HUES48 (cell line): ENCODE measurements at regions not wholly inside any gene's neighbourhood (a gene's known extent, or its start where the extent isn't known, plus 50 kb on each side); places are given as distances from the start of the nearest gene placed in this dataset.

Experiments used
- H3K27ac ChIP-seq: one replicate; pipeline ENCODE4 v1.7.0; 2013; ENCODE audit warnings: low read depth, low read length, inconsistent platforms
- H3K27me3 ChIP-seq: 2 replicates; pipeline ENCODE4 v1.6.1; 2013; ENCODE audit warnings: mild to moderate bottlenecking, low read length; ENCODE audit not compliant: control insufficient read depth, insufficient read depth
- H3K36me3 ChIP-seq: 2 replicates; pipeline ENCODE4 v1.6.1; 2013; ENCODE audit warnings: low read length; ENCODE audit not compliant: control insufficient read depth, insufficient read depth
- H3K4me1 ChIP-seq: 2 replicates; pipeline ENCODE4 v1.6.1; 2013; ENCODE audit warnings: mild to moderate bottlenecking, low read length; ENCODE audit not compliant: control insufficient read depth, insufficient read depth
- H3K4me3 ChIP-seq: 2 replicates; pipeline ENCODE4 v1.5.1; 2013; ENCODE audit warnings: mild to moderate bottlenecking, low read depth, low read length
- H3K9ac ChIP-seq: 2 replicates; pipeline ENCODE4 v1.6.1; 2013; ENCODE audit warnings: mild to moderate bottlenecking, low read depth, low read length, moderate library complexity
- H3K9me3 ChIP-seq: 2 replicates; pipeline ENCODE4 v1.6.1; 2013; ENCODE audit warnings: low read length; ENCODE audit not compliant: control insufficient read depth, insufficient read depth

GRCh38 chr3:167106456-167106855 is 273.6 kb downstream of the ZBBX start:
- no peak overlapping the region for H3K4me3 ChIP-seq
- no peak overlapping the region for H3K9ac ChIP-seq
- no peaks in the 10 kb centered on the region for H3K27me3 ChIP-seq
- H3K36me3 ChIP-seq: no peaks in the 10 kb centered on the region
- 0 out of 2 replicates have a peak, but pooled peaks cover 3% of the 10 kb centered on the region for H3K4me1 ChIP-seq
- H3K9me3 ChIP-seq: no peaks in the 10 kb centered on the region
- no peak overlapping the region for H3K27ac ChIP-seq

- H3K36me3 ChIP-seq: no peaks in the 10 kb centered on the region
- H3K27me3 ChIP-seq: no peaks in the 10 kb centered on the region
- no peaks in the 10 kb centered on the region for H3K9me3 ChIP-seq
- no peak overlapping the region for H3K4me3 ChIP-seq
- no peak overlapping the region for H3K9ac ChIP-seq
- H3K4me1 ChIP-seq: 0 out of 2 replicates have a peak, but pooled peaks cover 3% of the 10 kb centered on the region
- no peak overlapping the region for H3K27ac ChIP-seq
Observed at GRCh38 chr3:167102071-167102470, 278.0 kb downstream of the ZBBX start.

- no peaks in the 10 kb centered on the region for H3K9me3 ChIP-seq
- H3K4me1 ChIP-seq: 0 out of 2 replicates have a peak, but pooled peaks cover 3% of the 10 kb centered on the region
- no peak overlapping the region for H3K4me3 ChIP-seq
- H3K27ac ChIP-seq: no peak overlapping the region
- H3K9ac ChIP-seq: no peak overlapping the region
- H3K36me3 ChIP-seq: no peaks in the 10 kb centered on the region
- H3K27me3 ChIP-seq: no peaks in the 10 kb centered on the region
Observed at GRCh38 chr3:167100651-167101050, 279.4 kb downstream of the ZBBX start.

GRCh38 chr3:167100200-167100599 is 279.9 kb downstream of the ZBBX start:
- Histone ChIP-seq H3K9me3 (no peaks in the 10 kb centered on the region), H3K9ac (no peak overlapping the region), H3K36me3 (no peaks in the 10 kb centered on the region), H3K4me3 (no peak overlapping the region), H3K27ac (no peak overlapping the region), H3K4me1 (0 out of 2 replicates have a peak, but pooled peaks cover 3% of the 10 kb centered on the region), H3K27me3 (no peaks in the 10 kb centered on the region)

GRCh38 chr3:167095976-167096375 is 284.1 kb downstream of the ZBBX start:
- Histone ChIP-seq H3K9me3 (no peaks in the 10 kb centered on the region), H3K4me1 (no peaks in the 10 kb centered on the region), H3K36me3 (no peaks in the 10 kb centered on the region), H3K27me3 (no peaks in the 10 kb centered on the region), H3K9ac (no peak overlapping the region), H3K4me3 (no peak overlapping the region), H3K27ac (no peak overlapping the region)

- Histone ChIP-seq H3K27ac (no peak overlapping the region), H3K27me3 (no peaks in the 10 kb centered on the region), H3K4me3 (no peak overlapping the region), H3K9ac (no peak overlapping the region), H3K9me3 (no peaks in the 10 kb centered on the region), H3K4me1 (no peaks in the 10 kb centered on the region), H3K36me3 (no peaks in the 10 kb centered on the region)
Observed at GRCh38 chr3:167094632-167095031, 285.5 kb downstream of the ZBBX start.

GRCh38 chr3:167091226-167091625 is 288.9 kb downstream of the ZBBX start:
- Histone ChIP-seq H3K27ac (no peak overlapping the region), H3K4me1 (no peaks in the 10 kb centered on the region), H3K4me3 (no peak overlapping the region), H3K36me3 (no peaks in the 10 kb centered on the region), H3K9me3 (no peaks in the 10 kb centered on the region), H3K27me3 (no peaks in the 10 kb centered on the region), H3K9ac (no peak overlapping the region)

GRCh38 chr3:167084545-167084944 is 295.6 kb downstream of the ZBBX start:
- no peak overlapping the region for H3K27ac ChIP-seq
- H3K27me3 ChIP-seq: no peaks in the 10 kb centered on the region
- H3K36me3 ChIP-seq: no peaks in the 10 kb centered on the region
- no peaks in the 10 kb centered on the region for H3K4me1 ChIP-seq
- H3K9me3 ChIP-seq: no peaks in the 10 kb centered on the region
- no peak overlapping the region for H3K4me3 ChIP-seq
- H3K9ac ChIP-seq: no peak overlapping the region

GRCh38 chr3:167078070-167078622 is 302.0 kb downstream of the ZBBX start:
- H3K4me1 ChIP-seq: peaks cover 5% of the 10 kb centered on the region; the same call in 1 of the 2 replicates
- H3K27ac ChIP-seq: no peak overlapping the region
- H3K9ac ChIP-seq: no peak overlapping the region
- H3K9me3 ChIP-seq: no peaks in the 10 kb centered on the region
- H3K4me3 ChIP-seq: no peak overlapping the region
- no peaks in the 10 kb centered on the region for H3K27me3 ChIP-seq
- H3K36me3 ChIP-seq: no peaks in the 10 kb centered on the region

- no peak overlapping the region for H3K9ac ChIP-seq
- no peaks in the 10 kb centered on the region for H3K4me1 ChIP-seq
- no peak overlapping the region for H3K27ac ChIP-seq
- H3K27me3 ChIP-seq: no peaks in the 10 kb centered on the region
- no peak overlapping the region for H3K4me3 ChIP-seq
- no peaks in the 10 kb centered on the region for H3K36me3 ChIP-seq
- no peaks in the 10 kb centered on the region for H3K9me3 ChIP-seq
Observed at GRCh38 chr3:167067787-167068161, 312.3 kb downstream of the ZBBX start.

- Histone ChIP-seq H3K36me3 (no peaks in the 10 kb centered on the region), H3K9me3 (no peaks in the 10 kb centered on the region), H3K9ac (no peak overlapping the region), H3K27ac (no peak overlapping the region), H3K27me3 (no peaks in the 10 kb centered on the region), H3K4me3 (no peak overlapping the region), H3K4me1 (no peaks in the 10 kb centered on the region)
Observed at GRCh38 chr3:167066977-167067786, 312.9 kb downstream of the ZBBX start.
